HepG2 (cell line): ENCODE measurements at regions not wholly inside any gene's neighbourhood (a gene's known extent, or its start where the extent isn't known, plus 50 kb on each side); places are given as distances from the start of the nearest gene placed in this dataset.

ENCODE experiments used
- ATAC-seq: fragments of 200-7000 bp; cut with Tn5 transposase; 3 replicates; pipeline ENCODE4 v1.9.1; 2020; ENCODE audit warnings: mild to moderate bottlenecking, moderate library complexity
- BruUV-seq: library from RNA; stranded (reverse); fragments of 400-500 nt; replicated peaks from 2 replicates; lab custom pipeline; 2021; lab: Mats Ljungman, UMichigan
- CTCF ChIA-PET: fragments of 300-600 bp; formaldehyde crosslinking; extraction: SDS; loops from one replicate; lab custom pipeline; 2021; ENCODE audit warnings: low total read pairs, inconsistent platforms, low intra/inter-chr PET ratio; lab: Yijun Ruan, JAX
- POLR2A ChIA-PET: fragments of 350-600 bp; sonication (Branson Sonifier 250); formaldehyde crosslinking; loops from one replicate; lab custom pipeline; 2020; ENCODE audit warnings: antibody characterized with exemption, inconsistent platforms; lab: Yijun Ruan, JAX
- DNase-seq: peaks from one replicate; pipeline ENCODE4 v3.0.0-alpha.2; 2015; ENCODE audit warnings: low spot score
- FAIRE-seq: peaks from 3 replicates; lab custom pipeline; 2011; peaks lifted over from hg19 to GRCh38; lab: Jason Lieb, UNC
- H2AFZ ChIP-seq: one replicate; pipeline ENCODE4 v1.6.1; 2011; ENCODE audit warnings: low read length, inconsistent platforms
- H3K27ac ChIP-seq: fragments of 300-600 bp; 3 replicates; pipeline ENCODE4 v1.8.0; 2011; ENCODE audit warnings: mixed run types, mild to moderate bottlenecking, mixed read lengths, low read length, inconsistent platforms; ENCODE audit not compliant: insufficient read depth; ENCODE audit errors: extremely low read length
- H3K27me3 ChIP-seq, 2 experiments: fragments of 200-600 bp in 1 of 2; 2 replicates in 1 of 2; 3 replicates in 1 of 2; pipeline versions ENCODE4 v1.6.0 to v1.8.0; 2011; ENCODE audit warnings: low read length in 2 of 2, mild to moderate bottlenecking in 2 of 2, moderate library complexity in 2 of 2, inconsistent platforms in 1 of 2; ENCODE audit not compliant: insufficient read depth in 2 of 2, control insufficient read depth in 1 of 2
- H3K36me3 ChIP-seq, 2 experiments: fragments of 200-600 bp in 1 of 2; replicated peaks in 1 of 2; 2 replicates in 1 of 2; 3 replicates in 1 of 2; pipeline versions ENCODE4 v1.5.1 to v1.8.0; 2011; ENCODE audit warnings: low read length in 2 of 2, inconsistent platforms in 1 of 2; ENCODE audit not compliant: insufficient read depth in 2 of 2, control insufficient read depth in 1 of 2
- H3K4me1 ChIP-seq: 2 replicates; pipeline ENCODE4 v1.5.1; 2012; ENCODE audit warnings: low read length, inconsistent platforms; ENCODE audit not compliant: insufficient read depth
- H3K4me2 ChIP-seq: 2 replicates; pipeline ENCODE4 v1.6.0; 2011; ENCODE audit warnings: low read depth, low read length, inconsistent platforms
- H3K4me3 ChIP-seq, 3 experiments: fragments of 200-600 bp in 1 of 3; sonication (generic), shearing (Covaris generic) in 1 of 3; replicated peaks in 1 of 3; 2 replicates each; pipeline ENCODE4 v1.5.1; 2011 to 2016; ENCODE audit warnings: low read length in 3 of 3, inconsistent platforms in 2 of 3, low read depth in 2 of 3, mild to moderate bottlenecking in 2 of 3, control low read depth in 1 of 3, mixed read lengths in 1 of 3; ENCODE audit not compliant: insufficient read depth in 1 of 3
- H3K79me2 ChIP-seq: one replicate; pipeline ENCODE4 v1.6.1; 2011; ENCODE audit warnings: low read length, inconsistent platforms; ENCODE audit not compliant: insufficient read depth
- H3K9ac ChIP-seq: 2 replicates; pipeline ENCODE4 v1.6.0; 2011; ENCODE audit warnings: mild to moderate bottlenecking, low read depth, low read length, inconsistent platforms; ENCODE audit not compliant: insufficient read depth
- H3K9me3 ChIP-seq: 2 replicates; pipeline ENCODE4 v1.5.1; 2012; ENCODE audit warnings: mild to moderate bottlenecking, low read length
- H4K20me1 ChIP-seq: 2 replicates; pipeline ENCODE4 v1.6.0; 2011; ENCODE audit warnings: inconsistent platforms, mild to moderate bottlenecking, low read length, moderate library complexity; ENCODE audit not compliant: insufficient read depth
- CAMTA2 ChIP-seq: sonication (generic); formaldehyde crosslinking; IDR thresholded peaks from 2 replicates; pipeline ENCODE4 v1.4.0; 2020; ENCODE audit warnings: mild to moderate bottlenecking, missing genetic modification reagents, borderline replicate concordance
- ETV5 ChIP-seq: IDR thresholded peaks from 2 replicates; pipeline ENCODE4 v1.6.1; 2018; ENCODE audit warnings: missing biosample characterization, missing genetic modification reagents, inconsistent platforms, borderline replicate concordance
- GLI4 ChIP-seq: sonication (generic); formaldehyde crosslinking; IDR thresholded peaks from 2 replicates; pipeline ENCODE4 v1.5.1; 2020; ENCODE audit warnings: missing genetic modification reagents, mild to moderate bottlenecking, moderate library complexity, borderline replicate concordance
- SALL2 ChIP-seq: sonication (generic); formaldehyde crosslinking; IDR thresholded peaks from 2 replicates; pipeline ENCODE4 v1.8.1; 2023; ENCODE audit warnings: mild to moderate bottlenecking, missing genetic modification reagents, inconsistent platforms
- ZBTB42 ChIP-seq: sonication (generic); formaldehyde crosslinking; IDR thresholded peaks from 2 replicates; pipeline ENCODE4 v1.5.0; 2020; ENCODE audit warnings: mild to moderate bottlenecking, missing genetic modification reagents
- ZNF224 ChIP-seq: sonication (generic); formaldehyde crosslinking; IDR thresholded peaks from 2 replicates; pipeline ENCODE4 v1.5.0; 2020; ENCODE audit warnings: mild to moderate bottlenecking, missing genetic modification reagents
- ZNF350 ChIP-seq: sonication (generic); formaldehyde crosslinking; IDR thresholded peaks from 2 replicates; pipeline ENCODE4 v1.4.0; 2020; ENCODE audit warnings: mild to moderate bottlenecking, low read depth, missing genetic modification reagents, borderline replicate concordance
- ZNF629 ChIP-seq: sonication (generic); formaldehyde crosslinking; conservative IDR thresholded peaks from 2 replicates; pipeline ENCODE4 v1.5.0; 2020; ENCODE audit warnings: missing genetic modification reagents
- ZNF781 ChIP-seq: sonication (generic); formaldehyde crosslinking; IDR thresholded peaks from 2 replicates; pipeline ENCODE4 v1.5.1; 2020; ENCODE audit warnings: borderline replicate concordance, mild to moderate bottlenecking, missing genetic modification reagents; ENCODE audit errors: not compliant biosample characterization
- WGBS: methylation state at CpG from one replicate; pipeline ENCODE4 v1.1.6; 2017; ENCODE audit warnings: low lambda C conversion rate; 5-methylcytosine and 5-hydroxymethylcytosine counted together
- in situ Hi-C: cut with HindIII; loops from 2 replicates; pipeline ENCODE4 v1.10.0; 2017; ENCODE audit warnings: low pct_unique_long_range_greater_than_20kb; ENCODE audit not compliant: extremely low pct_ligation_motif_present
- intact Hi-C: fragments of 100-400 bp; cut with micrococcal nuclease; formaldehyde crosslinking; loops from one replicate; pipeline ENCODE4 v1.10.0; 2022; ENCODE audit not compliant: unreplicated experiment
- TF ChIP-seq, protein P1 (sequence below): IDR thresholded peaks from 2 replicates; pipeline ENCODE4 v1.6.1; 2016
- TF ChIP-seq, protein P2 (sequence below): sonication (generic); formaldehyde crosslinking; IDR thresholded peaks from 2 replicates; pipeline ENCODE4 v1.8.0; 2022; ENCODE audit warnings: mild to moderate bottlenecking, missing genetic modification reagents, moderate library complexity
- TF ChIP-seq, protein P3 (sequence below): fragments of 450-650 bp; IDR thresholded peaks from 2 replicates; pipeline ENCODE4 v1.6.1; 2017

DNA sequence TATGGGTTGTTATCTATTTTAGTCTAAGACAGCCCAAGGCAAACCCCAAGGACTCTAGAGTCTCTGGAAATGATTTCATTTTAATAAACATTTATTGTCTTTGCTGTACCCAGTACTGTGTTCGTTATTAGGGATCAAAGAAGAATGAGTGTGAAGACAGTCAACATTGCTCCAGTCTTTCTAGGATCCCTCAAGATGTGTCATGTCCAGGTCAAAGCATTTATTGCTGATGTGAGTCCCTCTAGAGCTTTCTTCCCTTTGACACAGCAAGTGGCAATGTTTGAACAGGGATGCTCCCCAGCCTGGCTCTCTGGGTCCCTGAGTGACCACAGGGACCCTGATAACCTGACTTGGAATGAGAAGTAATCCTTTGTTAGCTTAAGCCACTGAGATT, 123.1 kb upstream of the STK17B start (continued):
- TF ChIP-seq, protein P1, sequence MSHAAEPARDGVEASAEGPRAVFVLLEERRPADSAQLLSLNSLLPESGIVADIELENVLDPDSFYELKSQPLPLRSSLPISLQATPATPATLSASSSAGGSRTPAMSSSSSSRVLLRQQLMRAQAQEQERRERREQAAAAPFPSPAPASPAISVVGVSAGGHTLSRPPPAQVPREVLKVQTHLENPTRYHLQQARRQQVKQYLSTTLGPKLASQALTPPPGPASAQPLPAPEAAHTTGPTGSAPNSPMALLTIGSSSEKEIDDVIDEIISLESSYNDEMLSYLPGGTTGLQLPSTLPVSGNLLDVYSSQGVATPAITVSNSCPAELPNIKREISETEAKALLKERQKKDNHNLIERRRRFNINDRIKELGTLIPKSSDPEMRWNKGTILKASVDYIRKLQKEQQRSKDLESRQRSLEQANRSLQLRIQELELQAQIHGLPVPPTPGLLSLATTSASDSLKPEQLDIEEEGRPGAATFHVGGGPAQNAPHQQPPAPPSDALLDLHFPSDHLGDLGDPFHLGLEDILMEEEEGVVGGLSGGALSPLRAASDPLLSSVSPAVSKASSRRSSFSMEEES (CRISPR knock-in tag): no peak
- no peak for TF ChIP-seq ZNF350 (CRISPR knock-in tag)

DNA sequence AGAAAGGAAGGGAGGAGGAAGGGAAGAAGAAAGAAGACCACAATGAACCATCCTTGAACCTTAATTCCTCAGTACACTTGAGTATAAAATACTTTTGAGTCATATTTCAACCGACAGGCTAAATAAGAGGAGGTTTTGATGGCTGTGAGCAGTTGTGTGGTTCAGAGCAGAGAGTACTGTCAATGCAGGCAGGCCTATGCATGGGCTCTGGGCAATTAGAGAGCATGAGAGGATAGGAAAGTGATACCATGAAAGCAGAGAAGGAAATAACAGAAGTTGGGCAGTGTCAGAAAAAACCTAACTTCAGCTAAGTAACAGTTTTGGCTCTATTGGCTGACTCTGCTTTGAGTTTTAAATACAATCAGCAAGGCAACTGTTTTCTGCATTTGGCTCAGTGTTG, 123.6 kb upstream of the STK17B start:
- FAIRE-seq: no peak
- Histone ChIP-seq H4K20me1 (no peaks in the 10 kb centered on the region), H3K27me3 (no peaks in the 10 kb centered on the region), H2AFZ (no peak overlapping the region), H3K27ac (no peak overlapping the region)
- intact Hi-C loops: no loop called here
- DNase-seq: no peak
- CTCF ChIA-PET: no interaction called here
- in situ Hi-C loops: loop anchor here (10.0 kb wide), 1 partner anchor 160 kb away; no protein-coding TSS in a partner anchor
- no peak for TF ChIP-seq ETV5 (CRISPR knock-in tag)
- TF ChIP-seq GLI4 (CRISPR knock-in tag): no peak
- TF ChIP-seq, protein P2, sequence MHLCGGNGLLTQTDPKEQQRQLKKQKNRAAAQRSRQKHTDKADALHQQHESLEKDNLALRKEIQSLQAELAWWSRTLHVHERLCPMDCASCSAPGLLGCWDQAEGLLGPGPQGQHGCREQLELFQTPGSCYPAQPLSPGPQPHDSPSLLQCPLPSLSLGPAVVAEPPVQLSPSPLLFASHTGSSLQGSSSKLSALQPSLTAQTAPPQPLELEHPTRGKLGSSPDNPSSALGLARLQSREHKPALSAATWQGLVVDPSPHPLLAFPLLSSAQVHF (CRISPR knock-in tag): no peak
- TF ChIP-seq ZNF629: no peak
- TF ChIP-seq, protein P3, sequence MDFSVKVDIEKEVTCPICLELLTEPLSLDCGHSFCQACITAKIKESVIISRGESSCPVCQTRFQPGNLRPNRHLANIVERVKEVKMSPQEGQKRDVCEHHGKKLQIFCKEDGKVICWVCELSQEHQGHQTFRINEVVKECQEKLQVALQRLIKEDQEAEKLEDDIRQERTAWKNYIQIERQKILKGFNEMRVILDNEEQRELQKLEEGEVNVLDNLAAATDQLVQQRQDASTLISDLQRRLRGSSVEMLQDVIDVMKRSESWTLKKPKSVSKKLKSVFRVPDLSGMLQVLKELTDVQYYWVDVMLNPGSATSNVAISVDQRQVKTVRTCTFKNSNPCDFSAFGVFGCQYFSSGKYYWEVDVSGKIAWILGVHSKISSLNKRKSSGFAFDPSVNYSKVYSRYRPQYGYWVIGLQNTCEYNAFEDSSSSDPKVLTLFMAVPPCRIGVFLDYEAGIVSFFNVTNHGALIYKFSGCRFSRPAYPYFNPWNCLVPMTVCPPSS: no peak
- no peak for TF ChIP-seq CAMTA2 (CRISPR knock-in tag)
- no peak for TF ChIP-seq SALL2 (CRISPR knock-in tag)
- no peak for TF ChIP-seq ZBTB42
- no peak for TF ChIP-seq ZNF781 (CRISPR knock-in tag)
- TF ChIP-seq ZNF224: no peak
- TF ChIP-seq, all 625 proteins: peak for 0
- Histone ChIP-seq H3K79me2 (no peaks in the 10 kb centered on the region), H3K4me3 (no peak overlapping the region), H3K4me1 (no peaks in the 10 kb centered on the region), H3K4me2 (no peak overlapping the region), H3K9me3 (no peaks in the 10 kb centered on the region), H3K36me3 (no peaks in the 10 kb centered on the region), H3K9ac (no peak overlapping the region)
- no peak for ATAC-seq
- POLR2A ChIA-PET: no interaction called here
- no TSS peak for BruUV-seq
- 0% methylated on average over 1 of the region's 1 CpG for WGBS
